ENCODE measurements at regions not wholly inside any gene's neighbourhood (a gene's known extent, or its start where the extent isn't known, plus 50 kb on each side); places are given as distances from the start of the nearest gene placed in this dataset.

DNA sequence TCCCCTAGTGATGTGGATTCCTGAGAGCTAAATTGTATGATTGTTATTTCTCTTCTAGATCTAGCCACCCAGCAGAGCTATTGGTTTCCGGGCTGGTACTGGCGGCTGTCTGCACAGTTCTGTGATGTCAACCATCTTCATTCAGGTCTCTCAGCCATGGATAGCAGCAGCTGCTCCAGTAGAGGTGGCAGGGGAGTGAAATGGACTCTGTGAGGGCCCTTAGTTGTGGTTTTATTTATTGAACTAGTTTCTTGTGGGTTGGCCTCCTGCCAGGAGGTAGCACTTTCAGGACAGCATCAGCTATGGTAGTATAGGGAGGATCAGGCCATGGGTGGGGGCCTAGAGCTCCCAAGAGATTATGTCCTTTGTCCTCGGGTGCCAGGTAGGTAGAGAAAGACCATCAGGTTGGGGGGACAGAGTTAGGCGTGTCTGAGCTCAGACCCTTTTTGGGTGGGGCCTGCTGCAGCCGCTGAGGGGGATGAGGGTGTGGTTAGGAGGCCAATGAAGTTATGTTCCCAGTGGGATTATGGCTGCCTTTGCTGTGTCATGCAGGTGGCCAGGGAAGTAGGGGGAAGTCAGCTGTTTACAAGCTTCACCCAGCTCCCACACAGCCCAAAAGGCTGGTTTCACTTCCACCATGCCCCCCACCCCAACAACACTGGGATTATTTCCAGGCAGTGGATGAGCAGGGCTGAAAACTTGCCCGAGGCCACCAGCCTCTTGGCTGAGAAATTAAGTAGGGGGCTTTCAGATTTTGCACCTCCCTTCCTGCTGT lies 55.1 kb upstream of the RGS4 start:
- Mint-ChIP-seq H3K27ac (no peak overlapping the region), H3K27me3 (no peaks in the 10 kb centered on the region), H3K9me3 (peaks cover 0 to 21% (median 9%) of the 10 kb centered on the region in 7 donors), H3K4me3 (no peak overlapping the region), H3K36me3 (no peaks in the 10 kb centered on the region), H3K4me1 (no peaks in the 10 kb centered on the region)
- no peak for DNase-seq
- ATAC-seq (ENCODE audit: low read depth in 2 of 2) = no peak

DNA sequence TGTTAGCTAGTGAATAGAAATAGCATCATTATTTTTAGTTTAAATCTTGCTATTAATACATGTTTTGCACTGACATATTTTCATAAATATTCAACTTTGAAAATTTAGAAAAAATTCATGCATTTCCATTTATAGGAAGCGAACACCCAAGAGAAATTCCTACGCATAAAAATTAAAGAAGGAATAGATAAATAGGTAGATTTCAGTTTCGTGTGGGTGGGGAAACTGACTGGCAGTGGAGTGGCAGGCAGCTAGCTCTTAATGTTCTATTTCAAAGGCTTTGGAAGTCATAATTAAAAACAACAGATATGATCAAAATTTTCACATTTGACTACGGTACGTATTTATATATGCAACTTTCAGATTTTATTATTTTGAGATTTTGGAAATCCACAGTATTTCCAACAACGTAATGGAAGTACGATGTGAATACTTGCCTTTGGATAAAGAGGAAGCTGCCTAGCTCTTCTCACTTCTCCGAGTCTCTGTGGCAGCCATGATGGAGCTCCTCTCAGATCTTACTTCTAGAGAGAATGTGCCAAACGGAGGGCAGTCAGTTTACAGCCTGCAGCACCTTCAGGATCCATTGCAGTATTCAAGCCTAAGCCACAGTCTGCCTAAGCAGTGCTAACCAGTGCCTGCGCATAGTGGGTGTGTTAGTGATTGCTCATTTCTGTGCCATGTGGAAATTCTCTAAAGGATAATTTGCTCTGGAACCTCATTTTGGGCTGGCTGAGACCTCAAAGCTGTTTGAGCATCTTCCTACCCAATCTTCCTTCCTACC lies 62.9 kb upstream of the RGS4 start:
- Mint-ChIP-seq H3K4me3 (no peak overlapping the region), H3K4me1 (no peaks in the 10 kb centered on the region)
- ATAC-seq (ENCODE audit: low read depth in 2 of 2) = no peak

DNA sequence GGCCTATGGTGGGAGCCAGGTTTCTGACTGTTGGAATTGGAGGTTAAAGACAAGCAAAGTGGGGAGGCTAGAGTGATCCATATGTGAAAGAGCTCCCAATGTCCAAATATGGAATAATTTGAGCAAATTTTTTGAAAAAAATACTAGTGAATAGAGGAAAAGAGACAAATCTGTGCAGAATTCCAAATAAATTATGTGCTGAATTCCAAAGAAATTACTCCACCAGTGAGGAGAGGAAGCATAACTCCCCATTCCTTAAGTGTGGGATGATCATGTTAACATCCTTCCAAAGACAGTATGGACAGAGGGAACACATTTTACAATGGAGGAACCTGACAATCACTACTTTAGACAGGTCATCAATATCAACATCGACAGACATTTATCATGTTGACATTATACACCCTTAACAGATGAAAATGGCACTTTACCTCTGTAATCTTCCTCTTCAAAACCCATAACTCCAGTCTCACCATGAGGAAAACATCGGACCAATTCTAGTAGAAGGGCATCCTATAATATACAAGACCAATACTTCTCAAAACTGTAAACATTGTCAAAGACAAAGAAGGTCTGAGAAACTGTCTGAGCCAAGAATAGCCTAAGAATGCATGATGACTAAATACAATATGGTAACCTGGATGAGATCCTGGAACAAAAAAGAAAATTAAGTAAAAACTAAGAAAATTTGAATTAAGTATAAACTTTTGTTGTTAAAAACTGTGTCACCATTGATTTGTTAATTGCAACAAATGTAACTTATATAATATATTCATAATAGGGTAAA lies 71.5 kb upstream of the RGS4 start:
- no peak overlapping the region for H3K4me3 Mint-ChIP-seq
- peaks cover 0 to 6% (median 0%) of the 10 kb centered on the region in 3 donors for H3K27me3 Mint-ChIP-seq
- no peaks in the 10 kb centered on the region for H3K4me1 Mint-ChIP-seq
- H3K36me3 Mint-ChIP-seq = no peaks in the 10 kb centered on the region
- ATAC-seq (ENCODE audit: low read depth in 2 of 2) = no peak
- no peak overlapping the region for H3K27ac Mint-ChIP-seq
- H3K9me3 Mint-ChIP-seq = peaks cover 0 to 11% (median 0%) of the 10 kb centered on the region in 7 donors
- no peak for DNase-seq

More for the DNA sequence above, 62.9 kb upstream of the RGS4 start:
- DNase-seq = no peak
- Mint-ChIP-seq H3K9me3 (peaks cover 0 to 5% (median 3%) of the 10 kb centered on the region in 7 donors), H3K27me3 (peaks cover 0 to 10% (median 8%) of the 10 kb centered on the region in 3 donors), H3K27ac (no peak overlapping the region), H3K36me3 (no peaks in the 10 kb centered on the region)

DNA sequence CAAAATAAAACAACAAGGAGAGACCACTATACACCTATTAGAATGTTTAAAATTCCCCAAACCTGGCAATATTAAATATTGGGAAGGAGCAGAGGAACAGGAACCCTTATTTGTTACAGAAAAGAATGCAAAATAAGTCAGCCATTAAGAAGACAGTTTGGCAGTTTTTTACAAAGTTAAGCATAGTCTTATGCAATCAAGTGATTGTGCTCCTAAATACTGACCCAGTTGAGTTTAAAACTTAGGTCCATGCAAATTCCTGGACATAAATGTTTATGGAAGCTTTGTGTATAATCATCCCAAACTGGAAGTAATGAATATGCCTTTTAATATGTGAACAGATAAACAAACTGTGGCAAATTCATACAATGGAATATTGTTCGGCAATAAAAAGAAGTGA lies 72.9 kb upstream of the RGS4 start:
- DNase-seq (no peak), ATAC-seq (ENCODE audit: low read depth in 2 of 2) (no peak)
- H3K4me3 Mint-ChIP-seq = no peak overlapping the region
- H3K27ac Mint-ChIP-seq = no peak overlapping the region
- no peaks in the 10 kb centered on the region for H3K4me1 Mint-ChIP-seq
- H3K27me3 Mint-ChIP-seq = peaks cover 0 to 4% (median 2%) of the 10 kb centered on the region in 3 donors
- H3K9me3 Mint-ChIP-seq = peaks cover 0 to 7% (median 0%) of the 10 kb centered on the region in 7 donors
- no peaks in the 10 kb centered on the region for H3K36me3 Mint-ChIP-seq

DNA sequence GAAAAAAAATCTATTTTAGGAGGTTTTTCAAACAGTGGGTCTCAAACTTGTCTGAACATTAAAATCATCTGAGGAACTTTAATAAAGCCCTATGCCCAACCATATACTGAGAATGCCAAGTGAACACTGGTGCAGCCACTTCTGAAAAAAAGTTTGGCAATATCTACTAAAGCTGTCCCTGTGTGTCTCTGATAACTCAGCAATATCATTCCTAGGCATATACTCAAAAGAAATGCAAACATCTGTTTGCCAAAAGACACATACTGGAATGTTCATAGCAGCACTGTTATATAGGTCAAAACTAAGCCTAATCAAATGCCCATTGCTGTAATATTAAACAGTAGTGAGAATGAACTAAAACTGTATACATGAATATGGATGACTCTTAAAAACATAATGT lies 74.2 kb upstream of the RGS4 start:
- Mint-ChIP-seq H3K27me3 (peaks cover 0 to 9% (median 5%) of the 10 kb centered on the region in 3 donors), H3K36me3 (no peaks in the 10 kb centered on the region), H3K9me3 (peaks cover 0 to 5% (median 0%) of the 10 kb centered on the region in 7 donors), H3K27ac (no peak overlapping the region), H3K4me1 (no peaks in the 10 kb centered on the region), H3K4me3 (no peak overlapping the region)
- DNase-seq (no peak), ATAC-seq (ENCODE audit: low read depth in 2 of 2) (no peak)

DNA sequence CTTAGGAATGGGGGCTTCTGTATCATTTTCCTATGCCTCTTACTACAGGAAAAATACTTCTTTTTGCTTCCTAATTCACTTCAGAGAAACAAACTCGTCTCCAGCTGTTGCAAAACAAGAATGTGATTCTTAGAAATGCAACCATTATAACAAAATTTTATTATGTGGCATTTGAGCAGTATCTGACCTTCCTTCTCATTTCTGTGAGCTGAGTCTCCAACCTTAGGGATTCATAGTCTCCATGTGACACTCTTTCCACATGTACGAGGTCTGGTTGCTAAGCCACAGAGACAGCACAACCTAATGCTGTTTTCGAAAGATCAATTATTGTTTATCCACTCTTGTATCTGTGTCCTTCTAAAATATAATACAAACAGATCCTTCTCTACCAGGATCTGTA lies 75.3 kb upstream of the RGS4 start:
- H3K9me3 Mint-ChIP-seq = peaks cover 0 to 4% (median 0%) of the 10 kb centered on the region in 7 donors

DNA sequence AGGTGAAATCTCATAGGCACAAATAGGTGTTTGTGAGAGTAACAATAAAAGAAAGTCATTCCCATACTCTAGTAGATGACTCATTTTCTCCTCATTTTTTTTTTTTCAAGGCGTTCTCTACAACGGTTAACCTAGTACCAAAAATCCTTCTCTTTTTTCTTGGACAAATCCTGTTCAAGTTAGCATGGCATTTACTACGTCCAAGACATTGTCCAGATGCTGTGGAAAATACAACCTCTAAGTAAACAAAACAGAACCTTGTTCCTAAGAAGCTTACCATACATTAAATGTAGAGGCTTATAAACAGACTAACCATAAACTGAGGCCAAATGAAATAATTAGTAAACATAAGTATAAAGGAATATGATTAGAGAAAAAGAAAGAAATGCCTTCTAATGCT lies 76.2 kb upstream of the RGS4 start:
- ATAC-seq (ENCODE audit: low read depth in 2 of 2) = no peak
- H3K36me3 Mint-ChIP-seq = no peaks in the 10 kb centered on the region
- no peak overlapping the region for H3K4me3 Mint-ChIP-seq
- H3K27me3 Mint-ChIP-seq = peaks cover 0 to 9% (median 5%) of the 10 kb centered on the region in 3 donors
- DNase-seq = no peak
- peaks cover 0 to 3% (median 0%) of the 10 kb centered on the region in 7 donors for H3K9me3 Mint-ChIP-seq
- no peaks in the 10 kb centered on the region for H3K4me1 Mint-ChIP-seq
- no peak overlapping the region for H3K27ac Mint-ChIP-seq

More for the DNA sequence above, 75.3 kb upstream of the RGS4 start:
- ATAC-seq (ENCODE audit: low read depth in 2 of 2) (no peak), DNase-seq (no peak)
- H3K27me3 Mint-ChIP-seq = peaks cover 0 to 9% (median 5%) of the 10 kb centered on the region in 3 donors
- no peaks in the 10 kb centered on the region for H3K36me3 Mint-ChIP-seq
- H3K27ac Mint-ChIP-seq = no peak overlapping the region
- H3K4me1 Mint-ChIP-seq = no peaks in the 10 kb centered on the region
- H3K4me3 Mint-ChIP-seq = no peak overlapping the region

DNA sequence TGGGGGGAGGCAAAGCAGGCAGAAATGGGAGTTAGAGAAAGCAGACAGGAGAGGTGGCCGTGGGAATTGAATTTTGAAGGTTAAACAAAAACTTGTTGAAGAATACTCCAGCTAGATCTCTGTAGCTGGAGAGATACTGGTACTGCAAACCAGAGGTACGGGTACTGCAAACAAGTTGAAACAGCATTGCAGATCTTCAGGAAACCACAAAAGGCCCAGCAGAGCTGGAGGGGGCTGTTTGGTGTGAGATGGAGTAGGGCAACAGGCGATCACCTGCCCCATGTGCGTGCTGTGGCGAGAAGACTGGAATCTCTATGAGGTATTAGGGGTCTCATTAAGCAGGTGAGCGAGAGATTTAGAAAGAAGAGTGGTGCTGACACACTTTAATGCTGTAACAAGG lies 77.7 kb upstream of the RGS4 start:
- Mint-ChIP-seq H3K9me3 (peaks cover 0 to 3% (median 0%) of the 10 kb centered on the region in 7 donors), H3K36me3 (no peaks in the 10 kb centered on the region), H3K4me3 (peak overlapping the region in 1 of 8 donors; percentile 34), H3K4me1 (no peaks in the 10 kb centered on the region), H3K27me3 (peaks cover 0 to 15% (median 5%) of the 10 kb centered on the region in 3 donors), H3K27ac (no peak overlapping the region)
- DNase-seq (no peak), ATAC-seq (ENCODE audit: low read depth in 2 of 2) (no peak)

DNA sequence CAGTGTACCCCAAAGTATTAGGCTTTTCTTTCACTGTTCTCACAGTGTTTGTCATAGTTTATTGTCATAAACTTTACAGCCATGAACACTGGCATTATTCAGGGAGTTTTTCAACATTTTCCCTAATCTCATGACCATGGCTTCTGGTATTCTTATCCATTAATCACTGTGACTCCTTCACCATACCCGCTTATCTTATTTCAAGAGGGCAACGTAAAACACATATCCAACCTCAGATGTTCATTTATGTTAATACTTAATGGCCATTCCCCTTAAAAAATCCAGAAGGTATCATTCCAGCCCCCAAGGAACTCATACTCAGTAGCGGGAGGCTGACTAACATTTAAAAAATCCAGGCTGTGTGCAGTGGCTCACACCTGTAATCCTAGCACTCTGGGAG lies 78.5 kb upstream of the RGS4 start:
- H3K4me3 Mint-ChIP-seq = no peak overlapping the region
- DNase-seq (no peak), ATAC-seq (ENCODE audit: low read depth in 2 of 2) (no peak)
- peaks cover 0 to 3% (median 0%) of the 10 kb centered on the region in 7 donors for H3K9me3 Mint-ChIP-seq
- no peaks in the 10 kb centered on the region for H3K36me3 Mint-ChIP-seq
- no peak overlapping the region for H3K27ac Mint-ChIP-seq
- peaks cover 0 to 15% (median 6%) of the 10 kb centered on the region in 3 donors for H3K27me3 Mint-ChIP-seq
- H3K4me1 Mint-ChIP-seq = no peaks in the 10 kb centered on the region

DNA sequence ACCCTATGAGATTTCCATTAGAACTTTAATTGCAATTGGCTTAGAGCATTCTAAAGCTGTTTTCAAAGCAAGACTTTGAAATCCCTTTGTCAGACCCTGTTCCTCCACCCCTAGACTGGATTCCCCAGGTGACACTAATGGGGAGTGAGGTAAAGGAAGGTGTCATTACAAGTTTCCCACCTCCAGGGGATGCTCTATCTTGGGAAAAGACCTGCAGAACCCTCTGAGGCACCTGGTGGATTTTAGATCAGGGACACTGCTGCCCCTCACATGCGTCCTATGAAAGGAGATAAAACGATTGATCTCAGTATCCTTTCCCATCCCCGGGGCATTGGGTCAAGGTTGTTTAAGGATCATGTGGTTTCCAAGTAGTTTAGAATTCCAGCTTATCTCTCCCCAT lies 80.3 kb upstream of the RGS4 start:
- ATAC-seq (ENCODE audit: low read depth in 2 of 2) (no peak), DNase-seq (no peak)
- Mint-ChIP-seq H3K27me3 (peaks cover 0 to 16% (median 15%) of the 10 kb centered on the region in 3 donors), H3K4me1 (no peaks in the 10 kb centered on the region), H3K4me3 (no peak overlapping the region), H3K9me3 (peaks cover 0 to 3% (median 0%) of the 10 kb centered on the region in 7 donors), H3K36me3 (no peaks in the 10 kb centered on the region), H3K27ac (no peak overlapping the region)

DNA sequence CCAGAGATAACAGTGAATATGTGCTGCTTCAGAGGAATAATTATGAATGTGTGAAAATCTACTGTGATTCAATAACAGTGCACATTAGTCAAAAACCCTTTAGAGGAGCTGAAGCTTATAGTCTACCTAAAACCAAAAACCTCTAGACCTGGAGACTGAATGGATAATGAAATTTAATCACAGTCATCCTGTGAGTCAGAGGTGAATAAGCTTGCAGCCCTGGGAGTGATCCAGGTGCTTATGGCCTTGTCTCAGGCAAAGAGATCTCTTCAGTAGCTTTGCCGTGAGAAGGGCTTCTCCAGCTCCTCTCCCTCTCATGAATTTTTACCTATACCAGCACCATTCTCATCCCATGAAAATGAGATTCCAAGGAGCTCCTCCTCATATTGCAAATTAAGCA lies 81.3 kb upstream of the RGS4 start:
- Mint-ChIP-seq H3K4me3 (no peak overlapping the region), H3K27ac (no peak overlapping the region), H3K4me1 (no peaks in the 10 kb centered on the region), H3K9me3 (peaks cover 0 to 2% (median 0%) of the 10 kb centered on the region in 7 donors), H3K27me3 (peaks cover 0 to 16% (median 15%) of the 10 kb centered on the region in 3 donors), H3K36me3 (no peaks in the 10 kb centered on the region)
- DNase-seq = no peak
- no peak for ATAC-seq (ENCODE audit: low read depth in 2 of 2)

DNA sequence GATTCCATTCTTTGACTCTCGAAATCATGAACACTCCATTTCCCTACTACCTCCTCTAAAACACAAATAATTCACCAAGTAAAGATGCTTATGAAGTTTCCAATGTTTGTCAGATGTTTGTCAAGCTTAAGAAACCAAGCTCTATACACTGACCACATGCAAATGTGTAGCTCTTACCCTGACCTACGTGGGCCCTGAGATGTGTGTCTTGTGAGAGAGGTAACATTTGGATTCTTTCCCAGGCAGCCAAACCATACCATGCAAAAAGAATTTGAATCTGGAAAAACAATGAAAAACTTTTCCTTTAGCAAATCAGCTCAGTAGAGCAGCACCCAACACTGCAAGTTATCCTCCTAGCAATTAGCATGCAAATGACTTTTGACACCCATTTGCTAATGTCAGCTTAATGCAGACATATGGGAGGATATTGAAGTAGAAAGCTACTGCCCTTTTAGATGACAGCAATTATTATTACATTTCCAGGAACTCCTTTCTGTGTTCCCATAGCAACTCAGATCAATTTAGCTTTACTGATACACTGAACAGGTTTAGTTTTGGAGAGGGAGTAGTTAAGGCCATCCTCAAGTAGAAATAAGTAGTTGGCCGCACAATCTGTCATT lies 83.2 kb upstream of the RGS4 start:
- H3K27me3 Mint-ChIP-seq = peaks cover 0 to 20% (median 11%) of the 10 kb centered on the region in 3 donors
- H3K4me1 Mint-ChIP-seq = no peaks in the 10 kb centered on the region
- no peak overlapping the region for H3K27ac Mint-ChIP-seq
- DNase-seq = no peak
- no peak for ATAC-seq (ENCODE audit: low read depth in 2 of 2)
- H3K9me3 Mint-ChIP-seq = no peaks in the 10 kb centered on the region
- H3K36me3 Mint-ChIP-seq = no peaks in the 10 kb centered on the region
- H3K4me3 Mint-ChIP-seq = no peak overlapping the region

DNA sequence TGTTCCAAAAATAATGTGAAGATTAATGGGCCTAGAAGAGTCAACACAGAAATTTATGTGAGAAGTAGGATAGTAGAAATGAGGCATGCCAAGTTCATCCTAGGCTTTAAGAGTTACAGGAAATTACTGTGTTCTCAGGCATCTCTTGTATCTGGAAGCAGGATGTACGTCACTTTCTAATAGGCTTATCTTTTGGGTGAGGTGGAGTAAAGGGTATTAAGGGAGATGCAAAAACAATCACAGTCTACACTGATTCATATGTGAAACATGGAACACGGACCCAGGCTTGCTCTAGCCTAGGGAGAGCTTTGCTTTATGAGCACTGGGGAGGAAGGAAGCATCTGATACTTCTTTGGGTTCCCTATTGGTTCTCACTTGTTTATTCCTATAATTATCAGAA lies 84.5 kb upstream of the RGS4 start:
- no peak overlapping the region for H3K4me3 Mint-ChIP-seq
- DNase-seq (no peak), ATAC-seq (ENCODE audit: low read depth in 2 of 2) (no peak)
- H3K9me3 Mint-ChIP-seq = no peaks in the 10 kb centered on the region
- H3K36me3 Mint-ChIP-seq = no peaks in the 10 kb centered on the region
- H3K27me3 Mint-ChIP-seq = peaks cover 0 to 22% (median 11%) of the 10 kb centered on the region in 3 donors
- no peaks in the 10 kb centered on the region for H3K4me1 Mint-ChIP-seq
- H3K27ac Mint-ChIP-seq = no peak overlapping the region
